Stimulated activated CD4-positive, alpha-beta T cell treated with anti-CD3 and anti-CD28 coated beads, TNF-alpha, amount 100 ng/mL, for 1 hour (primary cell): ENCODE measurements at regions not wholly inside any gene's neighbourhood (a gene's known extent, or its start where the extent isn't known, plus 50 kb on each side); places are given as distances from the start of the nearest gene placed in this dataset.

ENCODE experiments used
- DNase-seq, 3 donors: peaks; one replicate each; pipeline ENCODE4 v3.0.0-alpha.2; 2020; ENCODE audit warnings: low read depth in 3 of 3, low spot score in 1 of 3

- no peak for DNase-seq
Observed at GRCh38 chr12:125222876-125223275, 157.6 kb downstream of the AACS start.

GRCh38 chr12:125225641-125226040 is 160.4 kb downstream of the AACS start:
- no peak for DNase-seq

DNA sequence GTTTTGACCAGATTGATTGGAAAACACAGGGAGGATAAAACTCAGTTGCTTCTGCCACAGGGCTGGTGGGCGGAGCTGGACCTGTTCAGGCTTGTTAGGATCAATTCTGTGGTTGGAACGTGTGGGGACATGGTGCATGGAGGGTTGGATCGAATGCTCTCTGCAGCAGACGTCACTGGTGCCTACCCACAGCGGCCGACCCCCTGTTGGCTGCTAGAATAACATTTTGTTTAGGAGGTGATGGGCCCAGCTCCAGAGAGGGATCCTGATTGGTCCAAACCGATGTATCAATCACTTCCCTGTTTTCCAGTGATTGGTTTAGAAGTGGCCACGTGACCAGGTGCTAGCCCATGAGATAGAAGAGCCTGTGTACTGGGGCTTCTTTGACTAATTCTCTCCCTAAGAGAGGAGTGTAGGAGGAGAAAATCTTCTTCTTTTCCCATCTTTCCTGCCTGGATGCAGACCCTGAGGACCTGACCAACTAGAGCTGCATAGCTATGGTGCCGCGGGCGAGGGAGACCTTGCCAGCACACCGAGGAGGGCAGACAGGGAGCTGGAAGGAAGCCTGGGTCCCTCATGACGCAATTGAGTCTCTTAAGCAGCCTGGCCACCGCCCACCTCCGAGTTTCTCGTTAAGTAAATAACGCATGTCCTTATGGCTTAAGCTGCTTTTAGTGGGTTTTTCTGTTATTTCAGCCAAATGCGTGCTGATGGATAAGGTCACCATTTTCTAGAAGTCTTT is 163.5 kb downstream of the AACS start:
- no peak for DNase-seq

DNA sequence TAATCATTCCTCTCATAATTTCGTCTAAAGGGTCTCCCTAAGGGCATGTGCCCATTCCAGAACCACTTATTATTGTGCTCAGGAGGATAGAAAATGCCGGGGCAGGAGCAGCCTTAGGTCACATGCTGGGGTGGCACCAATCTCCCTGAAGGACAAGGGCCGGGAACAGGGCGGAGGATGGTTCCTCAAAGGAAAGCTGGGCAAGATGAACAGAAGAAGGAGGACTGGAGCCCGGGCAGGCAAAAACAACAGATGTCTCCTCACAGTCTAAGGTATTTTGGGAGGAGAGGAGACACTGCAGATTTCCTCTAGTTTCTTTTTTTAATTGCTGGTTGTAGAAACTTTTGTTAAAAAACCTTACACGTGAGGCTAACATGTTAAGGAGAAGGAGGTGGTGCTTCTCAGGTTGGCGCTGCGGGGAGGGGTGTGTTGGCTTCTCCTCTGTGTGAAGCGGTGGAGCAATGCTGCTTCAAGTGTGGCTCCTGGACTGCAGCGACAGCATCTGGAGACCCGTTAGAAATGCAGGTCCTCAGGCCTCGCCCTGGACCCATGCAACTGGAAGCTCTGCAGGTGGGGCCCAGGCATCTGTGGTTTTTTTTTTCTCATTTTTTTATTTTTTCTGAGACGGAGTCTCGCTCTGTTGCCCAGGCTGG is 164.8 kb downstream of the AACS start:
- no peak for DNase-seq

DNA sequence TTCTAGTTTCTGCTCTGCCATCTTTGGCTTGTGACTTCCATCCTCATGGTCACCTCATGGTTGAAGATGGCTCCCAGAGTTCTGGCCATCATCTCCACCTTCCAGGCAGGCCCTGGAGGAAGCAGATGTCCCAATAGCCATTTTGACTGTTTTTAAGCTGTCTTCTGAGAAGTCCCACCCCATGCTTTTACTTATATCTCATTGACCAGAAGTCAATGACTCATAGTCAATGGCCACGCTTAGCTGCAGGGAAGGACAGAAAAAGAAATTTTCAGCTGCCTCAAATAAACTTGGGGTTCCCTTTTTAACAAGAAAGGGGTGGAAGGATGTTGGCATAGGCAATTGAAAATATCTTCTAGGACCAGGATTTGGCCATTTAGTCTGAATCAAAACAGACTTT is 168.1 kb downstream of the AACS start:
- DNase-seq, result no peak

DNA sequence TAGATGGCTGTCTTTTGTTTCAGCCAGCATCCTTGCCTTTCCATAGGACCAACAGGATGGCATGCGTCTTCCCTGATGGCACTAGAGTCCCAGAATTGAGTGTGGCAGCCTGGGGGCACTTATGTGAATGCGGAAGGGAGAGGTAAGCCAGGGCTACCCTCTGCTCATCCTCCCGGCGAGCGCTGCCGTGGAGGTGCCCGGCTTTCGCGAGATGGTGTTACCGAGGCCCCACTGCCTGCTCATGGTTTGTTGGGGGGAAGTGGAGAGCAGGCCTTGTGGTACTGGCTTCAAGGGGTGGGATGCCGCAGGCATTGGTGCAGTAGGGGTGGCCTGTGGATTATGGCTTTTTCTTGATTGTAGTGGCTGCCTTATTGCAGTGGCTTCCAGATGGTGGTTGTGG is 174.3 kb downstream of the AACS start:
- no peak for DNase-seq

DNA sequence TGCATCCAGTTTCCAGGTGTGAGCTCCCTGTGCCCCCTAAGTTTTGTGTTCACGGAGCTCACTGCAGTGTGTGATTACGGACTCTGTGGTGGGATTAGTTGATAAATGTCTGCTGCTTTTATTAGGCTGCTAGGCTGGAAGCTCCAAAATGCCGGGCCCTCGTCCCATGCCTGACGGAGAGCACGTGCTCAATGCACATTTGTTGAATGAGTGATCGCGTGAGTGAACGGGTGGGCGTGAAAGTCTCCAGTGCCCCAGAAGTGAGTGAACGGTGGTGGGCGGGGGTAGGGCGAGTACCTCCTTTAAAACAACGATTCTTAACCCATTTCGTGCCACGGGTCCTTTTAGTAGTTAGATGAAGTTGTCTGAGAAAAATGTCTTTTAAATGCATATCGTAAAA is 175.5 kb downstream of the AACS start:
- DNase-seq, result no peak

- no peak for DNase-seq
Observed at GRCh38 chr12:125243811-125244210, 178.6 kb downstream of the AACS start.

- DNase-seq, result no peak
Observed at GRCh38 chr12:125244338-125244737, 179.1 kb downstream of the AACS start.

- no peak for DNase-seq
Observed at GRCh38 chr12:125245581-125246557, 180.6 kb downstream of the AACS start.

- DNase-seq, result no peak
Observed at GRCh38 chr12:125247477-125247876, 182.2 kb downstream of the AACS start.

GRCh38 chr12:125249066-125249824 is 184.0 kb downstream of the AACS start:
- no peak for DNase-seq

DNA sequence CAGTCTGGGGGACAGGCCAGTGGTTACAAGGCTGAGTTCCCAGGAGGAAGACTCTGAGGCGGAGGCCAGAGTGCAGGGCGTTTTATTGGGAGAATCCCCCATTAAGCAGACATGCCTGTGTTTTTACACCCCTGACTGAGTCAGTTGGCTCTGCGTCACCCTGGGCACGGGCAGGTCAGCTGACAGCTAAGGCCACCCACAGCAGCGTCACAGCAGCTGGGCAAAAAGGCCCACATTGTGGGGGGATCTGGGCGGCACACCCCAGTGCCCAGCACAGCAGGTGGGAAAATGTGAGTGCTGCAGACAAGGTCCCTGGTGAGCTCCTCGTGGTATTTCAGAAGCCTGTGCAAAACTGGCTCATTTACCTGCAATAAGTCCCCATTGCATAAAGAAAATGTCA is 184.7 kb downstream of the AACS start:
- no peak for DNase-seq

- no peak for DNase-seq
Observed at GRCh38 chr12:125254236-125254635, 189.0 kb downstream of the AACS start.

- DNase-seq, result no peak
Observed at GRCh38 chr12:125254856-125255255, 189.6 kb downstream of the AACS start.

DNA sequence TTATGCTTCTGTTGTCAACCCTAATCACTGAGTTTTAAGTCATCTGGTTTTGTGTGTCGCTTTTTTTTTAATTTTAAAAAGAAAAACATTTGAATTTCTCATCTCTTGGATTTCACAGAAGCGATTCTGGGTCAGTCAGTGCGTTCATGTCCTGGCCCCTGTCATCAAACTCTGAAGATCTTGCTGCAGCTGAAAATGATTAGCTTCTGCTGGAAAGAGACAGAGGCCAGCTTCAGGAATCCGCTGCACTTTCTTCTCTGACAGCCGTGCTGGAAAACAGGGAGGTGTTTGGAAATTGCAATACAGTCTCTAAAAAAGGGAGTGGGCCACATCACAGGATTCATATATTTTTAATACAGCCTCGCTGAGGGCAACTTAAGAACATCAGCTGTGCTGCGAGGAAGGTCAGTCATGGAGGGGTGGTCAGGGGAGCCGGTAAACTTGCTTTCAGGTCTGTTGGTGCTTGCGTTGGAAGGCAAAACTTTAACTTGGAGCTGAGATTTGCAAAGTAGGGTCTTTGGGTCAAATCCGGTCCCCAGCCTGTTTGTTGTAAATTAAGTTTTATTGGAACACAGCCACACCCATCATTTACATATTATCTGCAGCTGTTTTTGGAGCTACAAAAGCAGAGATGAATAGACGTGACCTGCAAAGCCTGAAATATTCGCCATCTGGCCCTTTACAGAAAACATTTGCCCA is 190.8 kb downstream of the AACS start:
- DNase-seq, result no peak

GRCh38 chr12:125256634-125256936 is 191.3 kb downstream of the AACS start:
- no peak for DNase-seq

- no peak for DNase-seq
Observed at GRCh38 chr12:125259178-125259867, 194.1 kb downstream of the AACS start.

DNA sequence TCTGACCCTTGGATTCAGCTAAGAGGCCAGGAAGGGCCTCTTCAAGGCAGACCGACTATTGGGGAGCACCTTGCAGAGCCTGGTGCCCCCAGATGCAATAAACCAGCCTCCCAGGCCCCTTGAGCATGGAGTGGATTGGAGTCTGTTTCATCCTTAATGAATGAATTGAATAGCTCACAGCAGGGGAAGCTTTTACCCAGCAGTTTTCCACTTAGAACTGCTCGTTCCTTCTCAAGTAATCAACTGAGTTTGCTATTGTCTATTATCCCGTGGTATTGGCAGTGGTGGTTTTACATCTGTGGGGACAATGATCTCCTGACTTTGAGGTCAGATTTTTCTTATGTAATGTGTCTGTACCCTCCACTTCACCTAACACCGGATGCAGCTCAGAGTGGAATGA is 197.6 kb downstream of the AACS start:
- DNase-seq, result no peak

DNA sequence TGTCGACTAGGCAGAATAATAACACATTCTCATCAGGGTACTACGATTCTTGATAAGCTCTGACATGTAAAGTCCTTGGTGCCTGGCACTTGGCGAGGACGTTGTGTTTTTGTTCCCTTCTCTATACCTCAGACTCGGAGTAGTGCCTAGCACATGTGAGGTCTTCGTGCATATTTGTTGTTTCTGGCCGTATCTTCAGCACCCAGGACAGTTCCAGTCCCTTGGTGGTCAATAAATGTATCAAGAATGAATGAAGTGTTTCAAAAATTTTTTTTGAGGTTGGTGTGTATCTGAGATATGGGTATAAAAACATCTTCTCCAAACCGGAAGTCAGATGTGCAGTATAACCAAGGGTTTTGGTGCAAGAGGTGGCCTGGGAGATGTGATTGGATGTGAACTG is 198.2 kb downstream of the AACS start:
- no peak for DNase-seq
